AG09319 (cell line): ENCODE measurements at regions not wholly inside any gene's neighbourhood (a gene's known extent, or its start where the extent isn't known, plus 50 kb on each side); places are given as distances from the start of the nearest gene placed in this dataset.

Experiments used
- DNase-seq: peaks from one replicate; pipeline ENCODE4 v3.0.0-alpha.2; 2010; ENCODE audit warnings: low read depth; ENCODE audit errors: extremely low read depth
- TF ChIP-seq, protein P1 (sequence below): IDR thresholded peaks from 2 replicates; pipeline ENCODE4 v1.5.1; 2011; ENCODE audit warnings: low read depth, mild to moderate bottlenecking, inconsistent platforms, low read length, moderate library complexity

DNA sequence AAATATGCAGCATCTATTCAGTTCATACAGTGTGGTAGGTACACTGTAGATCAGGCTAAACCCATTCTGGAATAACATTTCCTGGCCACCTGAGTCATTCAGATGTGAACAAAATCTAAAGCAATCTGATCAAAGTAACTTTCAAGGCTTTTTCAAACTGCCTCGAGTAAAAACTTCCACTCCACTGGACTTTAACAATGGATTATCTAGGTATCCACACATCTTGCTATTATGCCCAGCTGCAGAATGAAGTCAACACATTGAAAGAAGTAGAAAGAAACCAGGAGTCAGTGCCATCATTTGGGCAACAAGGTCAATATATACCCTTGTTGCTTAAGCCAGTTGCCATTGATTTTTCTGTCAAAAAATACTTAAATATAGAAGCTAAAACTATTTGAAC, 1352.6 kb upstream of the NUDT12 start:
- DNase-seq, result no peak
- TF ChIP-seq, protein P1, sequence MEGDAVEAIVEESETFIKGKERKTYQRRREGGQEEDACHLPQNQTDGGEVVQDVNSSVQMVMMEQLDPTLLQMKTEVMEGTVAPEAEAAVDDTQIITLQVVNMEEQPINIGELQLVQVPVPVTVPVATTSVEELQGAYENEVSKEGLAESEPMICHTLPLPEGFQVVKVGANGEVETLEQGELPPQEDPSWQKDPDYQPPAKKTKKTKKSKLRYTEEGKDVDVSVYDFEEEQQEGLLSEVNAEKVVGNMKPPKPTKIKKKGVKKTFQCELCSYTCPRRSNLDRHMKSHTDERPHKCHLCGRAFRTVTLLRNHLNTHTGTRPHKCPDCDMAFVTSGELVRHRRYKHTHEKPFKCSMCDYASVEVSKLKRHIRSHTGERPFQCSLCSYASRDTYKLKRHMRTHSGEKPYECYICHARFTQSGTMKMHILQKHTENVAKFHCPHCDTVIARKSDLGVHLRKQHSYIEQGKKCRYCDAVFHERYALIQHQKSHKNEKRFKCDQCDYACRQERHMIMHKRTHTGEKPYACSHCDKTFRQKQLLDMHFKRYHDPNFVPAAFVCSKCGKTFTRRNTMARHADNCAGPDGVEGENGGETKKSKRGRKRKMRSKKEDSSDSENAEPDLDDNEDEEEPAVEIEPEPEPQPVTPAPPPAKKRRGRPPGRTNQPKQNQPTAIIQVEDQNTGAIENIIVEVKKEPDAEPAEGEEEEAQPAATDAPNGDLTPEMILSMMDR, result no peak

DNA sequence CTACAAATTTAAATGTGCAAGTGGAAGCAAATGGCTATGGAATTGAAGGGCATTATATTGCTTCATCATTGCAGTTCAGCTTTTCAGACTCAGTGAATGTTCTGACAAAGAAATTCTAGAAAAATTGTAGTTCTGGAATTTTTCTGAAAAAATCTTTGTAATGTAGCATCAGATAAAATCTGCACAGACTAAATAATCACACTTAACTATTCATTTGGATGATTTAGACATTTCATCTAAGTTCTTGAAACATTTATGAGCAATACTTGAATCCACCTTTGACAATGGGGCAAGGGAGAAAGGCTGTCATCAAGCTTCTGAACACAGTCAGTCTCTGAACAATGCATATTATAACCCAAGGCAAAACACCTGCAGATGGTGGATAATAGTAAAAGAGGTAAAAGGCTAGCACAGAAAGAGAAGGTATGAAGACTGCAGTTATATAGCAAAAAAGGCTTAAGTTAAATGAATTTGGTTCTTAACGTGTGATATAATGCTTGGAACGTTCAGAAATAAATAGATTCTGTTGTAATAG, 1352.0 kb upstream of the NUDT12 start:
- TF ChIP-seq, protein P1, result no peak
- DNase-seq, result no peak

DNA sequence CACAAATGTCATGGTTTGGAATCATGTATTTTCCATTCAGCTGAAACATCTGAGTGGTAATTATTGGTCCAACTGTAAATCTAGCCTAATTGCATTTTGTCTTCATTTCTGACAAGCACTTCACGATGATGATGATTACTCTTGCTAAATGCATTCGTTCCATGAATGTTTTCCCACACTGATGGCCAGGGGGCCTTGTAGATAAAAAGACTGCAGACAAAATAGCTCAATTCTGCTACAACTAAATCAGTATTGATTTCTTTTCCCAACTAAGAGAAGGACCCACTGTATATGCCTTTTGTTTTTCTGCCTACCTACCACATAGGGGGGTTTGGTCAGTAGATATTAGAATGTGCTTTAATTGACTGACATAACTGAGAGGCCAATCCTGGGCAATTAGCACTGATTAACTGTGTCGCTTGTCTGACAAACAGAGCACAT, 1351.3 kb upstream of the NUDT12 start:
- TF ChIP-seq, protein P1, result no peak
- DNase-seq, result no peak

DNA sequence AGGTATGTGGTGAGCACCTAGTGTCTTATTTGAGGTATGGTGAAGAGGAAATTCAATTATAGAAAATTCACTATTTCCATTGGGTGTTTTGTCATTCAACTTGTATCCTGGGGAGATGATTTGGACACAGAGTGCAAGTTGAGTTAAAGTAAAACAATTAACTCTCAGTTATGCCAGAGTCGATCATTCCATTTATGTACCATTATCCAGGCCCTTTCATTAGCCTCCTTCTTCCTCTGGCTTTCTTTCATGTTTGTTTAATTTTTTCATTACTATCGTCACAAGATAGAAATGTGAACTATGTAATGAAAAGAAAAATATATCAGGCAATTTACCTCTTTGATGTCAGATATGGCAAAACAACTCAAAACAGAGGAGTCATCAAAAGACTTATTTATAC, 1347.2 kb upstream of the NUDT12 start:
- DNase-seq, result no peak
- TF ChIP-seq, protein P1, result no peak

DNA sequence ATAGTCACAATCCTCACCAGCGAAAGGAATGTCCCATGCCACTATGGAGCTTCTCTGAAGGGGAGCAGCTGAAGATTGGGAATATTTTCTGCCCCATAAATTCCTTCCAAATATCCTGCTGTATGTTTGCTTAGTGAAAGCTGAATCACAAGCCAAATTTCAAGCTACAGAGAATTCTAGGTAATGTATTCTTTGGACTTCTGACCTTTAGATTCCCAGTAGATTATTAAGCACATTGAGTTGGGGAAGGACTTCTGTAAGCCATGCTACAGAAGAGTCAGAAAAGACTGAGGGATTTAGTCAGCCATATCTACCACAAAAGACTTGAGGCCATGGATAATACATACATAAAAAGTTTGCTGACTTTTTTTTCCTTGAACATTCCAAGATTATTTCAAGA, 1342.0 kb upstream of the NUDT12 start:
- TF ChIP-seq, protein P1, result no peak
- no peak for DNase-seq

DNA sequence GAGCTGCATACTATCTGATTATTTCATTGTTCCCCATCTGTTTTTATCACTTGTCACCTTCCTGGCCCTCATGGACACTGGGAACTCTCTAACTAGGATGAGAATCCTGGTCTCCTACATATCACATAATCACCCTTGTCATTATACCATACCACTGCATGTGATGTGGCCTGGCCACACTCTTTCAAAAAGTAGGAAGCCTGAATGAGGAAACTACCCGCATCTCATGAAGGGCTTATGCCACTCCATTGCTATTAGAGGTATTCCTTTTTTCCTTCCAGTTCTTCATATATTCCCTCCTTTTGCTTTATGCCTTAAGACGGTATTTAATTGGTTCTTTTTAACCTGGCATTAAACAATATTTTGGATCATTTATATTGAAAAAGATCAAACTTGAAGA, 1341.4 kb upstream of the NUDT12 start:
- TF ChIP-seq, protein P1, result no peak
- DNase-seq, result no peak

DNA sequence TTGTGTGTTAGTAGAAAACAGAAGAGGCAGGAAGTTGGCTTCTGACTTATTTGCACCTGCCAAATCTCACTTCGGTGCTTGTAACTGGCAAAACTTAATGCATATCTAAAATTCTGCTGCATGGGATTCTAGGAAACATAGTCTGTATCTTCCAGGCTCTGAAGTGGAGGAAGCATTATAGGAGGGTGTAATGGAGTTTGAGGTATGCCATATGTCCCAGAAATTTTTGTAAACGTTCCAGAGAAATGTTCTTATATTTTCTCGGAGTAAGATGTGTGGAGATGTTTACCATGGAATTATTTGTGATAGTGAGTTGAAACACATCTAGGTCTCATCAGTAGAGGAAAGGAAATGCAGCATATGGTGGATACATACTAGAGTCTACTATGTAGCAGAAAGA, 1329.0 kb upstream of the NUDT12 start:
- TF ChIP-seq, protein P1, result no peak
- DNase-seq, result no peak
